Activated CD8-positive, alpha-beta T cell treated with anti-CD3 and anti-CD28 coated beads for 36 hours (primary cell): ENCODE measurements at regions not wholly inside any gene's neighbourhood (a gene's known extent, or its start where the extent isn't known, plus 50 kb on each side); places are given as distances from the start of the nearest gene placed in this dataset.

Experiments used
- ATAC-seq: fragments of 200-7000 bp; cut with Tn5 transposase; one replicate; pipeline ENCODE4 v1.10.0; 2021; ENCODE audit warnings: mild to moderate bottlenecking, moderate library complexity
- CTCF ChIA-PET: fragments of 350-600 bp; sonication (Branson Sonifier 250); formaldehyde crosslinking; loops from one replicate; lab custom pipeline; 2021; ENCODE audit warnings: antibody characterized with exemption; lab: Charles Lee
- POLR2A ChIA-PET: fragments of 350-600 bp; sonication (Branson Sonifier 250); formaldehyde crosslinking; loops from one replicate; lab custom pipeline; 2021; ENCODE audit warnings: antibody characterized with exemption; lab: Charles Lee
- DNase-seq: peaks from one replicate; pipeline ENCODE4 v3.0.0-alpha.2; 2020
- H3K27ac Mint-ChIP-seq: one replicate; pipeline ENCODE4 v1.8.0; 2021; ENCODE audit warnings: mild to moderate bottlenecking, mixed read lengths
- H3K27me3 Mint-ChIP-seq: one replicate; pipeline ENCODE4 v1.8.0; 2021; ENCODE audit warnings: mixed read lengths
- H3K36me3 Mint-ChIP-seq: one replicate; pipeline ENCODE4 v1.8.0; 2021; ENCODE audit warnings: low read depth, mixed read lengths
- H3K4me1 Mint-ChIP-seq: one replicate; pipeline ENCODE4 v1.8.0; 2021; ENCODE audit warnings: low read depth, mixed read lengths
- H3K4me3 Mint-ChIP-seq: one replicate; pipeline ENCODE4 v1.8.0; 2021; ENCODE audit warnings: mild to moderate bottlenecking, moderate library complexity, mixed read lengths
- H3K9me3 Mint-ChIP-seq: one replicate; pipeline ENCODE4 v1.8.0; 2021; ENCODE audit warnings: mixed read lengths
- intact Hi-C: fragments of 100-400 bp; cut with micrococcal nuclease; formaldehyde crosslinking; loops from one replicate; pipeline ENCODE4 v1.10.0; 2022
- TF ChIP-seq, protein P1 (sequence below): fragments of 200-600 bp; IDR thresholded peaks from one replicate; pipeline ENCODE4 v1.8.0; 2022; ENCODE audit warnings: antibody characterized with exemption, mild to moderate bottlenecking

DNA sequence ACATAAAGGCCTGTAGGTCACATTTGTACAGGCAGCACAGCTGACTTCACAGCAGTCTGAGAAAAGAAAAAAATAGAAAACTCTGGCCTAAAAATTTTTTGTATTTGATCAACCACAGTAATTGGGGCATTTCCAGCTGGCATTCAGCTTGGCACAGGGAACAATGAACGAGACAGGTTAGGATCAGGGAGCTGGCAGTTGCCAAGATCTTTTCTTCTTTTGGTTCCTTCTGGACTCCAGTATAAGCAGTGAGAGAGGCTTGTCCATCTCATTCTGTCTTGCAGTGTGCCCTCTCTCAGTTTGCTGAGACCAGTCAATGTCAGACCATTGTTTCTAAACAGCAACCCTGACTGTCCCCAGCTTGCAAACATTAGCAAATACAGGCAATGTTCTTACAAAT, 601.1 kb downstream of the TLR4 start:
- CTCF ChIA-PET = no interaction called here
- TF ChIP-seq, protein P1, sequence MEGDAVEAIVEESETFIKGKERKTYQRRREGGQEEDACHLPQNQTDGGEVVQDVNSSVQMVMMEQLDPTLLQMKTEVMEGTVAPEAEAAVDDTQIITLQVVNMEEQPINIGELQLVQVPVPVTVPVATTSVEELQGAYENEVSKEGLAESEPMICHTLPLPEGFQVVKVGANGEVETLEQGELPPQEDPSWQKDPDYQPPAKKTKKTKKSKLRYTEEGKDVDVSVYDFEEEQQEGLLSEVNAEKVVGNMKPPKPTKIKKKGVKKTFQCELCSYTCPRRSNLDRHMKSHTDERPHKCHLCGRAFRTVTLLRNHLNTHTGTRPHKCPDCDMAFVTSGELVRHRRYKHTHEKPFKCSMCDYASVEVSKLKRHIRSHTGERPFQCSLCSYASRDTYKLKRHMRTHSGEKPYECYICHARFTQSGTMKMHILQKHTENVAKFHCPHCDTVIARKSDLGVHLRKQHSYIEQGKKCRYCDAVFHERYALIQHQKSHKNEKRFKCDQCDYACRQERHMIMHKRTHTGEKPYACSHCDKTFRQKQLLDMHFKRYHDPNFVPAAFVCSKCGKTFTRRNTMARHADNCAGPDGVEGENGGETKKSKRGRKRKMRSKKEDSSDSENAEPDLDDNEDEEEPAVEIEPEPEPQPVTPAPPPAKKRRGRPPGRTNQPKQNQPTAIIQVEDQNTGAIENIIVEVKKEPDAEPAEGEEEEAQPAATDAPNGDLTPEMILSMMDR = no peak
- Mint-ChIP-seq H3K36me3 (no peaks in the 10 kb centered on the region), H3K27ac (no peak overlapping the region), H3K4me3 (no peak overlapping the region), H3K9me3 (peaks cover 5% of the 10 kb centered on the region), H3K27me3 (no peaks in the 10 kb centered on the region), H3K4me1 (no peaks in the 10 kb centered on the region)
- ATAC-seq = no peak
- intact Hi-C loops = no loop called here
- DNase-seq = no peak
- POLR2A ChIA-PET = no interaction called here

DNA sequence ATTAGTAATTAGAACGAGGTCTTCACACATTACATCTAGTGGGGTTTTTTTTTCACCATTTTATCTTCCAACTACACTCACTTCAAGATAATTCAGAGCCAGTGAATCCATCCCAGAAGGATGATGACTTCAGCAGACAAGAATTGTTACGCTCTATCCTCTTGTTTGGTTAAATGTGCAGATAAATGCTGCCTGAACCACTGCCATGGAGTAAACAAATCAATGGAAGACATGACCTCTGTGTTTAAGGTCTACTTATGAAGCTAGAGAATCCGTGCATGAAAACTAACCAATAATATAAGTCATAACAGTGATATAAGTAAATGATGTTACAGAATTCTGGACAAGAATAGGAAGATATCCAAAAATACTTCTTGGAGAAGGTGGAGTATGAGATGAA, 602.6 kb downstream of the TLR4 start:
- intact Hi-C loops = no loop called here
- Mint-ChIP-seq H3K9me3 (peaks cover 5% of the 10 kb centered on the region), H3K4me1 (no peaks in the 10 kb centered on the region), H3K27ac (no peak overlapping the region), H3K27me3 (no peaks in the 10 kb centered on the region), H3K4me3 (no peak overlapping the region), H3K36me3 (no peaks in the 10 kb centered on the region)
- ChIA-PET POLR2A (no interaction called here), CTCF (no interaction called here)
- DNase-seq = no peak
- TF ChIP-seq, protein P1 = no peak
- ATAC-seq = no peak

DNA sequence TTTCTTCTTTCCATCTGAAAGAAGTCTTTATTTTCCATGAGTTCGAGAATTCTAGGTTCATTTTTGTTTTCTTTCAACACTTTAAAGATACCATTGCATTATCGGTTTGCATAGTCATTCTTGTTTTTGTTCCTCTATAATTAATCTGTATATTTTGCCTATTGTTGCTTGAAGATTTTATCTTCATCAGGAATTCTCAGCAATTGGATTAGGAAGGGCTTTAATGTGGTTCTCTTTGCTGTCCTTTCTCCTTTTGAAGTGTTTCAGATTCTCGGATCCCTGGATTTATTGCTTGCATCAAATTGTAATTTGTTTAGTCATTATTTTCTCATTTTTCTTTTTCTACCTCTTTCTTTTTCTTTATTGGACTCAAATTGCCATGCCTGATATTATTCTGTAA, 609.8 kb downstream of the TLR4 start:
- ATAC-seq (no peak), DNase-seq (no peak)
- Mint-ChIP-seq H3K27me3 (no peaks in the 10 kb centered on the region), H3K36me3 (no peaks in the 10 kb centered on the region), H3K9me3 (peaks cover 2% of the 10 kb centered on the region), H3K4me3 (no peak overlapping the region), H3K27ac (no peak overlapping the region), H3K4me1 (no peaks in the 10 kb centered on the region)
- POLR2A ChIA-PET = no interaction called here
- CTCF ChIA-PET = interaction anchor here (0.5 kb wide), 1 partner anchor 19 kb away, joined by 3 read pairs; no protein-coding TSS in a partner anchor
- TF ChIP-seq, protein P1 = no peak
- intact Hi-C loops = no loop called here

DNA sequence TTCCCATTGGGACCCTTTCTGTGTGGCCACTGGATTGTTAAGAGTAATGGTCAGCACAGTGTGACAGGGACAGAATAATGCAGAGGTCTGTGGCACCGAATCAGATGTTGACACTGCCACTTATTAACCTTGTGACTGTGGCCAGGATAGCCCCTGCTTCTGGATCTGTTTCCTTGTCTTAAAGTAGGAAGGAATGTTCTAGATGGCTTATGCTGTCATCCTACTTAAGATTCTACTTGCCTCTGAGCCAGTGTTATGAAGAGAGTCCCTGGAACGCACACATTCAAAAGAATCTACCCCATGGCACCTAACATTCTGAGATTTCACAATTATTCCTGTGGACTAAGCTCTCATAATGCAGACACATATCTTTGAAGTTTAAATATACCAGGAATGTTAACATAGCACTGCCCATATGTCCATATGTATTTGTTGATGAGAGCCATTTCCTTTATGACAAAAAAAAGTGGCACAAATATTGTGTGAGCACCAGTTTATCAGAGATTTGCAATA, 612.7 kb downstream of the TLR4 start:
- ChIA-PET POLR2A (no interaction called here), CTCF (no interaction called here)
- no peaks in the 10 kb centered on the region for H3K36me3 Mint-ChIP-seq
- H3K27ac Mint-ChIP-seq = no peak overlapping the region
- DNase-seq (no peak), ATAC-seq (no peak)
- no peaks in the 10 kb centered on the region for H3K9me3 Mint-ChIP-seq
- TF ChIP-seq, protein P1 = no peak
- H3K4me1 Mint-ChIP-seq = no peaks in the 10 kb centered on the region
- no peak overlapping the region for H3K4me3 Mint-ChIP-seq
- intact Hi-C loops = no loop called here
- H3K27me3 Mint-ChIP-seq = no peaks in the 10 kb centered on the region

DNA sequence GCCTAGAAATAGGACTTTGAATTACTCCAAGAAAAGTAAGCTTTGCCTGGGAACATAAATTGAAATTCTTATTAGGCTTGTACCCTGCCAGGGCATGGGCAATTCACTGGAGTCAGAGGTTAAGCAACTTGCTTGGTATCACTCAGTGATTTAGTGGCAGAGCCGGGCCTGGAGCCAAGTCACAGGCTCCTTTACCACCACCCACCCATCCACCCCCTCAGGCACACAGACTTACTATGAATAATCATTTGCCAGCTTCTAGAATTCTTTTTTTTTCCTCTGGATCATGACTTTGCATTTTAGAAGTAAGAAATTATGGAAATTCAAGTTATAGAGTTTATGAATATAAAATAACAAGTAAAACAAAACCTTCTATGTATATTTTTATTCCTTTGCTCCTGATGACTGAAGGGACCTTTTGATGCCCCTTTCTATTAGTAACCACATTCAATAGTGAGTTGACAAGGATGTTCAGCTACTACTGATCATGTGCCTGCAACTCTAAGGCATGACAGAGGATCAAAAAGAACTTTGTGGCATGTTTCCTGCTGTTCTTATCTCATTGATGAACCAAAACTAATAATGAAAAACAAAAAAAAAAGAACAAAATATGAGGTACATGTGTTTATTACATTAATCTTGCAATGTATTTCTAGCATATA, 614.7 kb downstream of the TLR4 start:
- H3K4me1 Mint-ChIP-seq = no peaks in the 10 kb centered on the region
- CTCF ChIA-PET = no interaction called here
- TF ChIP-seq, protein P1 = no peak
- no peak for DNase-seq
- intact Hi-C loops = no loop called here
- no peak overlapping the region for H3K4me3 Mint-ChIP-seq
- no peaks in the 10 kb centered on the region for H3K36me3 Mint-ChIP-seq
- POLR2A ChIA-PET = no interaction called here
- no peaks in the 10 kb centered on the region for H3K9me3 Mint-ChIP-seq
- no peaks in the 10 kb centered on the region for H3K27me3 Mint-ChIP-seq
- no peak for ATAC-seq
- H3K27ac Mint-ChIP-seq = no peak overlapping the region
